HT1080 (cell line): ENCODE measurements at regions not wholly inside any gene's neighbourhood (a gene's known extent, or its start where the extent isn't known, plus 50 kb on each side); places are given as distances from the start of the nearest gene placed in this dataset.
"Not testable (repeated sequence)": the region's sequence is repeated elsewhere in the genome, so short reads cannot be mapped to it uniquely, and the experiment has no call there.

Experiments used
- DNase-seq: peaks from one replicate; pipeline ENCODE4 v3.0.0-alpha.2; 2015; ENCODE audit warnings: low read depth

GRCh38 chr10:114730291-114730690 lies 72.2 kb upstream of the ABLIM1 start:
- DNase-seq = no peak

DNA sequence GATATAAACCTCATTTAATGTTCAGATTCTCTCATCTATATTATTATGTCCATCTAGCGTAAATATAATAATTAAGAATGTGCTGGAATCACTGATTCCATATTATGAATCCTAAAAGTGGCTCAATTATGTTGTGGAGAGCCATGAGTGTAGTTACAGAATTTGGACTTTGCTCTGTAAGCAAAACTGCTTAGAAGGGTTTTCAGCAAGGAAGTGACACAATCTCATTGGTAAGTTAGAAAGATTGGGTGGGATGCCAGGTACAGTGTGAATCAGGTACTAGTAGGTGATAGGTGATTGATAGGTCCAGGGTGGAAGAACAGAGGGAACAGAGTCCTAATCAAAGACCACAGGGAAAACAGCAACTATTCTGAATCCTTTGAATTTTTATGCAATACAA lies 74.9 kb upstream of the ABLIM1 start:
- no peak for DNase-seq

- DNase-seq = no peak
These were observed 77.9 kb upstream of the ABLIM1 start for GRCh38 chr10:114735946-114736345.

- DNase-seq = no peak
These were observed 77.9 kb upstream of the FHIP2A start for GRCh38 chr10:114743521-114744231.

GRCh38 chr10:114746531-114746930 lies 75.0 kb upstream of the FHIP2A start:
- no peak for DNase-seq

- DNase-seq = no peak
These were observed 73.3 kb upstream of the FHIP2A start for GRCh38 chr10:114748241-114748640.

GRCh38 chr10:114749014-114749413 lies 72.6 kb upstream of the FHIP2A start:
- DNase-seq = no peak

DNA sequence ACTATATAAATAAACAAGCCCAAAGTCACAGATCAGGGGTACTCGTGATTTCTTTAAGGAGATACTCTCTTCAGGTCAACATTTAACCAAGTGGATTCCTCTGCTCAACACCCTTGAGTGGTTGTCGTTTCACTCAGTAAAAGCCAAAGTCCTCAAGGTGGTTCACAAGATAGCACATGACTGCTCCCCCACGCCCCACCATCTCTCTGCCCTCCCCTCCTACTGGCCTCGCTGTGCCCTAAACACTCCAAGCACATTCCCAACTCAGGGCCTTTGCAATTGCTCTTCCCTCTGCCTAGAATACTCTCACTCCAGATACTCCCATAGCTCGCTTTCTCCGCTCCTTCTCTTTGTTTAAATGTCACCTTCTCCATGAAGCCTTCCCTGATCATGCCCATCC lies 72.1 kb upstream of the FHIP2A start:
- no peak for DNase-seq

DNA sequence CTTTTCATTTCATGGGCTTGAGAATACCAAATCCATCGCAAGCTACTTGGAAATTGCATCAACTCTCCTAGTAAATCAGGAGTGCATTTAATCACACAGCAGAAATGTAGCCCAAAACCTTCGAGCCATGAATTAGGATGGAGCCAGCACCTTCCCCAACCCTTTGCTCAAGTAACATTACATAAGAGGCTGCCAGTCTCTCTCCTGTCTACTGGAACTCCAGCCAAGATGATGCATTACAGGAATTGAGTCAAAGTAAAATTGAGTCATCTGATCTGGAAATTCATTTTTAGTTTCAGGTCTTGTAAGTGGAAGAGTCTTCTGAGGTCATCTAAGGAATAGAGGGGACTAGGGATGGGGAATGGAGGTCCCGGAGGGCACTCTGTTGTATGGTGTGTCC lies 69.7 kb upstream of the FHIP2A start:
- DNase-seq = peak; percentile 36

DNA sequence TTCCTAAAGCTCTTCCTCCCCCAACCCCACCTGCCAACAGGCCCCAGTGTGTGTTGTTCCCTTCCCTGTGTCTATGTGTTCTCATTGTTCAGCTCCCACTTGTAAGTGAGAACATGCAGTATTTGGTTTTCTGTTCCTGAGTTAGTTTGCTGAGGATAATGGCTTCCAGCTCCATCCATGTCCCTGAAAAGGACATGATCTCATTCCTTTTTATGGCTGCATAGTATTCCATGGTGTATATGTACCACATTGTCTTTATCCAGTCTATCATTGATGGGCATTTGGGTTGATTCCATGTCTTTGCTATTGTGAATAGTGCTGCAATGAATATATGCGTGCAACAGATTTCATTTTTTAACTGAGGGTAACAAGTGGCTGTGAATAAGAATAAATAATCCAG lies 69.0 kb upstream of the FHIP2A start:
- not testable (repeated sequence) for DNase-seq

DNA sequence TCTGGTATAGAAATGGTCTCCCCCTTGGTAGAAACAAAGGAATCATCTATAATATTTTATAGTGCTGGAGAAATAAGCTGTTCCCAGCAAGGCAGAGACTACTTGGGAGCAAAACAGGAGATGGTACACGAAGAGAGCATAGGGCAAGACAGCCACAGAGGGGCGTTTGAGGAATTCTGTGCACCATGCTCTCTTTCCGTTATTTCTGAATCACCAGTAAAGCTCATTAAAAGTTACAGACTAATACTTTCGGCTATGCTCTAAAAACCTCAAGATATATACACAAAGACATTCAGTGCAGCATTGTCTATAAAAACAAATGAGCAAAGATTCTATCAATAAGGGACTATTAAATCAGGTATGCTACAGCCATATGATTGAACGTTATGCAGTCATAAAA lies 68.5 kb upstream of the FHIP2A start:
- peak; percentile 6 for DNase-seq

- peak; percentile 61 for DNase-seq
These were observed 66.9 kb upstream of the FHIP2A start for GRCh38 chr10:114754445-114755320.

DNA sequence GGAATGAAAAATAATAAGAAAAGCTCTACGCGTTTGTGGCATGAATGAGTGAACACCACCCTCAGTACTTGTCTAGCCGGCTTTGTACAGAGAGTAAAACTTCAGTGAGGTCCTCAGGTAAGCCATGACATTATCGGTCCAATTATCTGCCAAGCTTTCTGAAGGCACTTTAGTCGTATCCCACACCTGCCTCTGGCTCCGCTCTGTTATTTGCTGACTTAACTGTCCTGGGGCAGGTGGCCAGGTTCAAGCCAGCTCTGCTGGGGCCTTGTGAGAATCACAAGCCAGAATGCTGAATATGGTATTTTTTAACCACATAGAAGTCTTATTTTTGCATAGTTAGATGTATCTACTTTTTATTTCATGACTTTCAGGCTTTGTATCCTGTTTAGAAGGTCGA lies 66.0 kb upstream of the FHIP2A start:
- no peak for DNase-seq

DNA sequence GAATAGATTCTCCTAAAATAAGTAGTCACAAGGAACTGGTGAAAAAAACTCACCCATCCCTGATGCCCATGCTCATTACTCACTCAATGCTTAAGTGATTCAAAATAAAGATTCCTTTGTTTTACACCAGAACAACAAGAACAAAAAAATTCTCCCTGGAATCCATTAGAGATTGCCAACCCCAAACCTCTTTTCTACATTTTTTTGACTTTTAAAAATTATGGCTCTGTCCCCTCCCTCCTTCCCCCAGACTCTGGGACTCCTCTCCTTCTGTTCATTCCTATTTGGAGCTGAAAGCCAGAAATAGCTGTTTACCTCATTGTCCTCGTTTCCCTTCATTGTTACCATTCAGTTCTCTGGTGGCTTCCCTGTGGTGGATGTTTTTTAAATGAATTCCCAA lies 63.2 kb upstream of the FHIP2A start:
- peak; percentile 59 for DNase-seq

- no peak for DNase-seq
These were observed 60.1 kb upstream of the FHIP2A start for GRCh38 chr10:114761205-114762193.

DNA sequence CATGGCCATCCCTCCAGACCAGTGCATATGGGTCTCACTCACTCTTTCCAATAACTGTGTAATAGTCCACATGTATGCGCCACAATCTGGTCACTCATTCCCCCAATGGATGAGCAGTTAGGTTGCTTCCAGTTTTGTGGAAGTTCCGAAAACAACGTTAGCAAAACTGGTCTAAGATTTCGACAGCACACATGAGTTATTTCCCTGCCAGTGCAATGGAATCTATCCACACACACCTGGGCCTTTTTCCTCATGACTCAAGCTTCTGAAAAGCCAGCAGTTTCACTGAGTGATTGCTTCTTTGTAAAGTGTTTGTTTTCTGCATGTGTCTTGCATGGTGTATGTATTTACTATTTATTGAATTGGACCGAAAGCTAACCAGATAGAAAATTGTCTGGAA lies 58.8 kb upstream of the FHIP2A start:
- DNase-seq = no peak

- DNase-seq = no peak
These were observed 56.9 kb upstream of the FHIP2A start for GRCh38 chr10:114764656-114765055.

DNA sequence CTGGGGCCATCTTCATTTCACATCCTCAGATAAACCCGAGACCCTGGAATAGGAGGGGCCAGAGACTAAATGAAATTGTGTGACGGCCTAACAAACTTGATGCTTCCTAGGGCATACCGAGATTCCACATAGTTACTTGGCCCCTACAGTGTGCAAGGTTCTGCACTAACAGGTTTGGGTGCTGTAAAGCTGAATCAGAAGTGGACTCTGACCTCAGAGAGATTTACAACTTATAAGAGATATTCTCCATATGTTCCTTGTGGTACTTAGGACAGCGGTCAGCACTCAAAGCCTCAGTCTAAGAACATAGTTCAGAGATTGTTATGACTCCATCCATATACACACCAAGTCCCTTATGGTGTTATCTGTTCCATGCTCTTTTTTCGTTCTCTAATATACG lies 55.1 kb upstream of the FHIP2A start:
- DNase-seq = no peak

DNA sequence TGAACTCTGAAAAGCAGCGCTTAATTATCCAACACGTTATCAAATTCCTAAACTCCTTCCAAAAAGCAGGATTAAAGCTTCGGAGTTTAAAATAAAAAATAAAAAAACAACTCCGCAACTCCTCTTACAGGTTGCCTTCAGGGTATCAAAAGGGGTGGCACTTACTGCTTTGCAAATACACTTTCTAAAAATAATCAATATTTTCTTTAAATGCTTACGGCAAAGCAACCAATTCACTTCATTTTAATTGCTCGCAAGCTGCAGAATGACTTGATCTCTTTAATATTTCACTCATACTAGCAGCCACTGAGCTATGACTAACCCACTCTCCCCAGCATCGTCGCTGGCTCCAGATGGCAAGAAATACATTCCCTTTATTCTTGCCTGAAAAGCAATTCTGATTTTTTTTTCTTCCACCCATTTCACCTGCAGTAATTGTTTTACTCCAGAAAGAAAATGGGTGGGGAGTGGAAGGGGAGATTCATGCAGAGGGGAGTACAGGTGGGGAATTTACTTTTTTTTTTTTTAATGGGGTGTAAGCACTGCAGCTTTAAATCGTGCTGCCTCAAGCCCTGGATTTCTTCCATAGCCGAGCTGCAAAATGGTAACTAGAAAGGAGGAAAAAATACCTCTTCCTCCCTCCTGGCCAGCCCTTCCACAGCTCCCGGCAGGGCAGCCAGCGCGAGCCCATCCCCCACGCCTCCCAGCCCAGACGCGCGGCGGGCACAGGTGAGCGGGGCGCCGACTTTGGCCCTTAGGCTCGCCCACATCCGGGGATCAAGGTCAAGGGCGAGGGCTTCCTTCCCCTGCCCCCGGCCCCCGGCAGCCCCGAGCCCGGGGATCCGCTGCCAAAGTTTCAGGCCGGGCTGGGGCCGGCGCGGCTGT lies 54.2 kb upstream of the FHIP2A start:
- peak; percentile 5 for DNase-seq

- no peak for DNase-seq
These were observed 53.4 kb upstream of the FHIP2A start for GRCh38 chr10:114767986-114768821.
